GM19239 (cell line): ENCODE measurements at regions not wholly inside any gene's neighbourhood (a gene's known extent, or its start where the extent isn't known, plus 50 kb on each side); places are given as distances from the start of the nearest gene placed in this dataset.

Experiments used
- DNase-seq: peaks from one replicate; pipeline ENCODE4 v3.0.0; 2011; ENCODE audit warnings: low spot score; ENCODE audit not compliant: insufficient read length
- FAIRE-seq: peaks from 2 replicates; lab custom pipeline; 2011; peaks lifted over from hg19 to GRCh38; lab: Jason Lieb, UNC

GRCh38 chr13:109870696-109871370 is 84.5 kb upstream of the IRS2 start:
- no peak for DNase-seq
- no peak for FAIRE-seq

DNA sequence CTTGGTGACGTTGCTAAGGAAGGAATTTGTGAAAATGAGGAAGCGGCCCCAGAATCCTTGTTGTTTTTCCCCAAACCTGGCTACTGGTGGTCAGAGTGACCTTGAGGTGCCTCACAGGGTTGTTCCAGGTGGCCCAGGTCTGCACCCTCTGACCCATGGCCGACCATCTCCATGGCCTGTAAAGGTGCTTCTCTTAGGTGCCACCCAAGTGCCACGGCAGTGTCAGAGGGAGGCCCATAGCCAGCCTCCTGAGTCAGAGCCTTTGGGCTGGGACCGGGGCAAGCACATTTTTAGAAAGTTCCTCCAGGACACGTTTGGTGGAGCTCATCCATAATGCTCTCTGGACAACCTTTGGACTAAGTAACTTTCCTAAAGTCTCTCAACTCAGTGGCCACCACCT is 83.9 kb upstream of the IRS2 start:
- FAIRE-seq (no peak), DNase-seq (no peak)

DNA sequence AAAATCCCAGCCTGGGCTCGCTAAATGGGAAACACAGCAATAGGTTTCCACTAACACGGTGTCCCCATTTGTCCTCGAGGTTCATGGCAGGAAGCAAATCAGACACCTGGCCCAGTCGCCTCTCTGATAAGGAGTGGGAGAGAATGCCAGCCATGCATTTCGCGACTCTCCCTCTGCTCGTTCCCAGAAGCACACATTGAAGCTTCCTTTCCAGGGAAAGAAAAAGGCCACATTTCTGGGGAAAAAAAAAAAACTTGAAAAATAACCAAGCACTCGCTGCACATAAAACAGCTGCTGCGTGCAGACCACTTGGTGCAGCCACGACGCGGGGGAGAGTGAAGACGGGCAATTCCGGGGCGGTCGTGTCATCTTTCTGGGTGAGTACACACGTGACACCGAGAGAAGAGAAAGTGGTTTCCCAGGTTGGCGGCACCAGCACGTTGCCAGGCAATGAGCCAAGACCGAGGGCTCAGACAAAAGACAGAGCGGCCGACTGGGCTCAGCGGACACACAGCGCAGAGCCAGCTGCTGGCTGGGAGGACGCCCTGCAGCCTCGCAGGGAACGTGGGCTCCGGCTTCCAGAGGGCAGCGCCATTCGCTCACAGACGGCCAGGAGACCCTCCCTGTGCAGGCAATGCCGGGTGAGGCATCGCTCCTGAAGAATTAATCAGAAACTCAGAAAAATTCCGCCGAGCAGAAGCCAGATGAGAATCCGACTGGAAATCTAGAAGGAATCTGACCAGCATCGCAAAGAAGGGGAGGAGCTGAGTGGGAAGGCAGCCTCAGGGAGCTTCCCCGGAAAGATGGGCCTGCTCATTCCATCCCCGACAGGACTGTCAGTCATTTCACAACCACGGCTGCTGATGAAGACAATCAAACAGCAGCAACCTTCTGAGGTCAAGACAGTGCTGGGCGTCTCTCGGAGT is 83.2 kb upstream of the IRS2 start:
- FAIRE-seq (no peak), DNase-seq (peak; percentile 14)

GRCh38 chr13:109868578-109869311 is 82.4 kb upstream of the IRS2 start:
- FAIRE-seq, result no peak
- no peak for DNase-seq

- FAIRE-seq, result no peak
These were observed 81.4 kb upstream of the IRS2 start for GRCh38 chr13:109867766-109868165.

DNA sequence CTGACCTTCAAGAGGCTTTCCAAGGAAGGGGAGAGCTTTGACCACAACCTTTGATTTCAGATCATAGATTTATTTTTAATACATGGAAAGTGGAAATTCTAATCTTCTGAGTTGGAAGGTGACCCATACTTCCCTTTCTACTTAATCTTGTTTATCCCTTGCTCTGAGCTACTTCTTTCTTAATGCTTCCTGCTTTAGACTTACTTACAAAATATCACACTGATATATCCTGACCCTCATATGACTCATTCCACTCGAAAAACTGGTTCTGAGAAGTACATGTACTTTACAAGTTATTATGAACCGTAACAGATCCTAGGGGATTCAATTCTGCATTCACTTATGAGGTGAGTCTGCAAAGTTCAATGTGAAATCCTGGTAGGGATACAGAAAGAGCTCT is 76.2 kb upstream of the IRS2 start:
- DNase-seq (no peak), FAIRE-seq (no peak)

More at GRCh38 chr13:109867766-109868165, 81.4 kb upstream of the IRS2 start:
- DNase-seq, result no peak

DNA sequence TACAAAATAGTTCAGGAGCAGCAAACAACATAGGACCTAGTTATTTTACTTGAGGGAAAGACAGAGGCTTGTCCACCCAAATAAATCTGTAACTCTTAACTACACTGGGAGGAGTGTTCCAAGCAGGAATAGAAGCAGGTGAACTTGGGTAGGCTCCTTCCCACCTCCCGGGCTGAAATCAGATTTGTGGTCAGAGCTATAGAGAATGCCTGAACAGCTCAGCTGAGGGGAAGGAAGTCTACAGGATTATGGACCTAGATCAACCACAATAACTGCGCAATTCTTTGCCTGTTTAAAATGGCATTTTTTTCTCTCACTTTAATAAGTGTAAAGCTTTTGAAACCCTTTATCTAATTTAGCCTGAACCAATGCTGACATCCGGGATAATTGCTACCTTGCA is 73.5 kb upstream of the IRS2 start:
- DNase-seq (no peak), FAIRE-seq (no peak)

- FAIRE-seq (no peak), DNase-seq (no peak)
These were observed 72.9 kb upstream of the IRS2 start for GRCh38 chr13:109859216-109859835.

DNA sequence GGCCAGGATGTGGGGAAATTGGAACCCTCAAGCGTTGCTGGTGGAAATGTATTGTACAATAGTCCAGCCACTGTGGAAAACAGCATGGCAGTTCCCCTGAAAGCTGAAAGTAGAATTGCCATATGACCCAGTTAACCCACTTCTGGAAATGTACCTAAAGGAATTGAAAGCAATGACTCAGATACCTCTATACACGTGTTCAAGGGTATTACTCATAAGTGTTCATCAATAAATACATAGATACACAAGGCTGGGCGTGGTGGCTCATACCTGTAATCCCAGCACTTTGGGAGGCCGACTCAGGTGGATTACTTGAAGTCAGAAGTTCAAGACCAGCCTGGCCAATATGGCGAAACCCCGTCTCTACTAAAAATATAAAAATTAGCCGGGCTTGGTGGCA is 71.9 kb upstream of the IRS2 start:
- no peak for FAIRE-seq
- no peak for DNase-seq

DNA sequence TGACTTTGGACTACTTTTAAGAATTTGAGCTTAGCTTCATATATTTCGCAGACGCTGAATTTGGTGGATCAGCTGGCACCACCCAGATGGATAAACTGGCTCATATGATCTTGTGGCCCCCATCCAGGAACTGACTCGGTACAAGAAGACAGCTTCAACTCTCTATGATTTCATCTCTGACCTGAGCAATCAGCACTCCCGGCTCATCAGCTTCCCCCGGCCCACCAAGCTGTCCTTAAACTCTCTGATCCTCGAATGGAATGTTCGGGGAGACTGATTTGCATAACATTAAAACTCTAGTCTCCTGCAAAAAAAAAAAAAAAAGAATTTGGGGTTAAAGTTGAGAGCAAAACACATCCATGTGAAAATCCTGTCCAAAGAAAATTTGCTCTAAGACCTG is 71.4 kb upstream of the IRS2 start:
- no peak for DNase-seq
- no peak for FAIRE-seq

DNA sequence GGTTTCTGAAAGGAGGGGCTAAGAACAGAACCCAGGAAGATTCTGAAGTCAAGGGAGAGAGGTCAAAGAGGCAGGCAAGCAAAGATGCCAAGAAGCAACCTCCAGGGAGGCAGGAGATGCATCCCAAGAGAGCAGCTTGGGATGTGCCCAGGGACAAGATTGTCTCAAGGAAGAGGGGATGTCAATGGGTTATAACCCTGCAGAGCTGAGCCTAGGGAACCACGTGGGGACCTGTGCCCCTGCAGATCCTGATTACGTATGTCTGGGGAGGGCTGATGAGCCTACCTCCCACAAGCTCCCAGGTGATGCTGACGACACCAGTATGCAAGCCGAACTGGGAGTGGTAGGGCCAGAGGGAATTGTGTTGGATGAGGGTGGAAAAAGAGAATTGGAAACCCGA is 70.9 kb upstream of the IRS2 start:
- DNase-seq (no peak), FAIRE-seq (no peak)

DNA sequence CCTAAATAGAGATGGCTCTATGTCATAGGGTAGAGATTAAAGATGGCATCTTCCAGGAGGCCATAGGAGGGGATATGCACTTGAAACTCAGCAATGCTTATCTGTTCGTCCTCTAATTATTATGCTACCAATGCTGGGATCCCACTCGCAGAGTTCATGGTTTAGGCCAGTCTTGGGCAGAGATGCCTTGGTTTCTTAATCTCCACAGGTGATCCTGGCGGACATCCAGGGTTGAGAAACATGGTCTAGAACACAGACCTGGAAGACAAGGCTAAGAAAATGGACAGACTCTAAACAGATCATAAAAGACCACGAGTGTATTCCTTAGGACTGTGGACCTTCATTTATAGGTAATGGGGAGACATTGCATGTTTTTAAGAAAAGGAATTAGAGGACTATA is 70.0 kb upstream of the IRS2 start:
- no peak for FAIRE-seq

GRCh38 chr13:109853153-109853552 is 66.8 kb upstream of the IRS2 start:
- FAIRE-seq, result no peak

More for the DNA sequence above, 70.0 kb upstream of the IRS2 start:
- no peak for DNase-seq

DNA sequence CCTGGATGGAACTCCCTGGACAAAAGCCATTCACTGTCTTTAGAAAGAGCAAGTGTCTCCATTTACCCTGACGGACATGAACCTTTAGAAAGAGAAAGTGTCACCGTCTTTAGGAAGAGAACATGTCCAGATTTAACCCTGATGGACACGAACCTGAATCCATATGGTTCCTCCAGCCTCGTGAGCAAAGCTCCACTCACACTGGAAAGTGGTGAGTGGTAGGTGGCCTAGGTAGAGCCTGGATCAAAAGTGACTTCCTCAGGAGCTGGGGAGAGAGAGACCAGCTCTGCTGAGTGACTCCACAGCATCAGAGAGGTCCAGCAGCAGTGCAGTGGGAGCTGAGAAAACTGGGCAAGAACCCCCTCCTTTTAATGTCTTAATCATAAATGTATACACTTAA is 59.8 kb upstream of the IRS2 start:
- DNase-seq (no peak), FAIRE-seq (no peak)

More at GRCh38 chr13:109853153-109853552, 66.8 kb upstream of the IRS2 start:
- no peak for DNase-seq

- DNase-seq (no peak), FAIRE-seq (no peak)
These were observed 58.0 kb upstream of the IRS2 start for GRCh38 chr13:109844396-109844795.

- DNase-seq (no peak), FAIRE-seq (no peak)
These were observed 57.3 kb upstream of the IRS2 start for GRCh38 chr13:109843695-109844094.

GRCh38 chr13:109842212-109842920 is 56.0 kb upstream of the IRS2 start:
- FAIRE-seq (no peak), DNase-seq (no peak)

DNA sequence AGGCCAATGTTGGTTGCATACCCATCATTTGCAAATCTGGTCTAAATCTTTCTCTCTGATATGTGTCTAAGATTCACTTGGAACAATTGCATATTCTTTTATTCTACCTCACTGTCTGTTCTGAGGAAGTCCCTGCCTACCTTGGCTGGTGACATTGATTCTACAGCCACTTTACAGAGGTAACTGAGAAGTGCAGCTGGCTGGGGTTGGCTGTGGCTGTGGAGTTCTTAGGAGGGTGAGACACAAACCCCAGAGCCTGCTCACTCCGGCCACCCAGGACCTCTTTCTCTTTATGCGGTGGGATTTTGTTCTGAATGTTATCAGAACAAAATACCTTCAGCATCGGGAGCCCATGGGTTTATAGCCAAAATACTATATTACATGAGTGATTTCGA is 54.5 kb upstream of the IRS2 start:
- no peak for FAIRE-seq
- no peak for DNase-seq

DNA sequence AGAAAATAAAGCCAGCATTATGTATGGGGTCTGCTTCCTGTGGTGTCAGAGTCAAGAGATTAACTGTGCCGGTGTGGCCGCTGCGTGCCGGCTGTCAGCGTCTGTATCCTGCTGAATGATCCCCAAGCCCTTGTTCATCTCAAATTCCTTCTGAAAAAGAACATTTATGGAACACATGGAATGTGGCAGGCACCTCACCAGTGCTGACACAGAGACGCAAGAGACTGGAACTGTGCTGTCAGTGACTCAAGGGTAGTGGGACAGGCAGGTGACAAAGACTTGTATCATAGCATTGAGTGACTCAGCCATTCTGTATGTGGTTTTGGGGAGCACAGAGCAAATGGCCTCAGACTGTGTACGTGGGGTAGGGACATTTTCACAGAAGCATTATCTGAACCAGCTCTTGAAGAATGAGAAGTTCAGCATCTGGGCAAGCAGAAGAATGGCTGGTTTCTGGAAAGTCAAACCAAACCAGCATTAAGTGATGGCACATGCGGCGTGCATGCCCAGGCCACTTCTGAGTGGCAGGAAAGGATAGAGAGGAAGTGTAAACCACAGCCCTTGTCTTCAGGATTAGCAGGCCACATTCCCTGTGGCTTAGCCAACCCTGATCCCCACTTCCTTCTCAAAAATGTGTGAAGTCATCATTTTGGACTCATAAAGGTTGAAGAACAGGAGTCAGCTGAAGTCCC is 54.0 kb upstream of the IRS2 start:
- no peak for FAIRE-seq
- no peak for DNase-seq
